ENCODE measurements at regions not wholly inside any gene's neighbourhood (a gene's known extent, or its start where the extent isn't known, plus 50 kb on each side); places are given as distances from the start of the nearest gene placed in this dataset.
"Not testable (repeated sequence)": the region's sequence is repeated elsewhere in the genome, so short reads cannot be mapped to it uniquely, and the experiment has no call there.

GRCh38 chr6:167226383-167226685 lies 64.8 kb upstream of the UNC93A start:
- no peak for DNase-seq (ENCODE audit: low read depth)
- no peak overlapping the region for H3K4me3 ChIP-seq (ENCODE audit: control insufficient read depth, low read depth, low read length)
- TF ChIP-seq, protein P1, sequence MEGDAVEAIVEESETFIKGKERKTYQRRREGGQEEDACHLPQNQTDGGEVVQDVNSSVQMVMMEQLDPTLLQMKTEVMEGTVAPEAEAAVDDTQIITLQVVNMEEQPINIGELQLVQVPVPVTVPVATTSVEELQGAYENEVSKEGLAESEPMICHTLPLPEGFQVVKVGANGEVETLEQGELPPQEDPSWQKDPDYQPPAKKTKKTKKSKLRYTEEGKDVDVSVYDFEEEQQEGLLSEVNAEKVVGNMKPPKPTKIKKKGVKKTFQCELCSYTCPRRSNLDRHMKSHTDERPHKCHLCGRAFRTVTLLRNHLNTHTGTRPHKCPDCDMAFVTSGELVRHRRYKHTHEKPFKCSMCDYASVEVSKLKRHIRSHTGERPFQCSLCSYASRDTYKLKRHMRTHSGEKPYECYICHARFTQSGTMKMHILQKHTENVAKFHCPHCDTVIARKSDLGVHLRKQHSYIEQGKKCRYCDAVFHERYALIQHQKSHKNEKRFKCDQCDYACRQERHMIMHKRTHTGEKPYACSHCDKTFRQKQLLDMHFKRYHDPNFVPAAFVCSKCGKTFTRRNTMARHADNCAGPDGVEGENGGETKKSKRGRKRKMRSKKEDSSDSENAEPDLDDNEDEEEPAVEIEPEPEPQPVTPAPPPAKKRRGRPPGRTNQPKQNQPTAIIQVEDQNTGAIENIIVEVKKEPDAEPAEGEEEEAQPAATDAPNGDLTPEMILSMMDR (IDR thresholded peaks at IDR 0.05; ENCODE audit: control insufficient read depth, insufficient read depth, low read depth, low read length, missing control alignments), result no peak

GRCh38 chr6:167226791-167227190 lies 64.3 kb upstream of the UNC93A start:
- TF ChIP-seq, protein P1 (IDR thresholded peaks at IDR 0.05; ENCODE audit: control insufficient read depth, insufficient read depth, low read depth, low read length, missing control alignments), result no peak
- no peak for DNase-seq (ENCODE audit: low read depth)

DNA sequence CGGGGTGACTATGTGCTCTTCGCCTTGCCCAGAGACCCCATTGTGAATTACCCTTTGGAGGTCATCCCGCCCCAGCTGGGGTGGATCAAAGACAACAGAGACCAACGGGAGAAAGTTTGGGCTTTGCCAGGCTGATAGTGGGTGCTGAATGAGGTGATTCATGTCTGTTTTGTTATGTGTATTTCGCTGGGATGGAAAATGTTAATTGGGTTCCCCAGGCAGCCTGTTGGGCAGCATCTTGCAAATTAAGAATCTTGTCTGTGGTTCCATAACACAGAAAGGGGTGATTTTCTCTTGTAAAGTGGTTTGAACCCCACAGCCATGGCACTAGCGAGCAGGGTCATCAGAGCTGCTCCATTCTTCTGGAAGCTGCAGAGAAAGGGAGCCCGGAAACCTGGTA lies 63.1 kb upstream of the UNC93A start:
- no peak overlapping the region for H3K4me3 ChIP-seq (ENCODE audit: control insufficient read depth, low read depth, low read length)
- DNase-seq (ENCODE audit: low read depth), result no peak
- TF ChIP-seq, protein P1 (IDR thresholded peaks at IDR 0.05; ENCODE audit: control insufficient read depth, insufficient read depth, low read depth, low read length, missing control alignments), result no peak

More at GRCh38 chr6:167226791-167227190, 64.3 kb upstream of the UNC93A start:
- no peak overlapping the region for H3K4me3 ChIP-seq (ENCODE audit: control insufficient read depth, low read depth, low read length)

GRCh38 chr6:167229586-167229985 lies 61.5 kb upstream of the UNC93A start:
- no peak for DNase-seq (ENCODE audit: low read depth)
- H3K4me3 ChIP-seq (ENCODE audit: control insufficient read depth, low read depth, low read length), result no peak overlapping the region
- TF ChIP-seq, protein P1 (IDR thresholded peaks at IDR 0.05; ENCODE audit: control insufficient read depth, insufficient read depth, low read depth, low read length, missing control alignments), result no peak

DNA sequence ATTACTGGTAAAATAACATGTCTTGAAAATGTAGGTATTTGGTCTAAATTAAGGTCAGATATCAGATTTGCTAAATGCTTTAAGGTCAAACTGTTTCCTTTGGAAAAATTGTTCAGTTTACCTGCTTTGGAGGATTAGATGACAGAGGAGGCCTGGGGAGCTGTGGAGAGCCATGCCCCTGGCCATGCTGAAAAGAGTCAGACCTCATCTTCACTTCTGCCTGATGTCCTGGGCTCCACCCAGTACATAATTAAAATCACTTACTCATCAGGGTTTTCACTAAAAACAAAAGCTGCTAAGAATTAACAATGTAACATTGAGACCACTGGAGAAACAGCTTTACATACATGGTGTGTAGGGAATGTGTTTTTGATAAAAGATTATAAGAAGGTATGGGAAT lies 60.8 kb upstream of the UNC93A start:
- DNase-seq (ENCODE audit: low read depth), result no peak
- TF ChIP-seq, protein P1 (IDR thresholded peaks at IDR 0.05; ENCODE audit: control insufficient read depth, insufficient read depth, low read depth, low read length, missing control alignments), result no peak
- H3K4me3 ChIP-seq (ENCODE audit: control insufficient read depth, low read depth, low read length), result no peak overlapping the region

DNA sequence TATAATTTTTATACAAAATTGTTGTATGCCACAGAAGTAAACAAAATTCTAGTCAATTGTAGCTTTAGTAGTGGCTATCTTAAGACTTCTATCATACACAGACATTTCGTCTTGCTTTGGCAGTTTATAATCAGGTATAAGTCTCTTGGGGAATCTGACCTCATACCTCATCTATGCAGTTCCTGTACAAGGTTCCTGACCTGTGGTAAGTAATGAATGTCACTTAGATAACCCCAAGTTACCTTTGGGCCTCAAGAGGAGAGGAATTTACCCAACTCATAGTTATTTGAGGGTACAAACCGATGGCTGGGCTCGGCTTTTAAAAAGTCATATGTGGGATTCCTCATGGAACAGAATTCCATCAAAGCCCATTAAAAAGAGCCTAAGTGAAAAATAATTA lies 58.8 kb upstream of the UNC93A start:
- no peak for DNase-seq (ENCODE audit: low read depth)
- H3K4me3 ChIP-seq (ENCODE audit: control insufficient read depth, low read depth, low read length), result no peak overlapping the region
- TF ChIP-seq, protein P1 (IDR thresholded peaks at IDR 0.05; ENCODE audit: control insufficient read depth, insufficient read depth, low read depth, low read length, missing control alignments), result no peak

- H3K4me3 ChIP-seq (ENCODE audit: control insufficient read depth, low read depth, low read length), result no peak overlapping the region
- TF ChIP-seq, protein P1 (IDR thresholded peaks at IDR 0.05; ENCODE audit: control insufficient read depth, insufficient read depth, low read depth, low read length, missing control alignments), result no peak
- DNase-seq (ENCODE audit: low read depth), result no peak
Observed at GRCh38 chr6:167233490-167233889, 57.6 kb upstream of the UNC93A start.

GRCh38 chr6:167234576-167234975 lies 56.5 kb upstream of the UNC93A start:
- H3K4me3 ChIP-seq (ENCODE audit: control insufficient read depth, low read depth, low read length); DNase-seq (ENCODE audit: low read depth): not testable (repeated sequence)

Measured in AG09309 (cell line).